SIG-M5 (cell line): ENCODE measurements at regions not wholly inside any gene's neighbourhood (a gene's known extent, or its start where the extent isn't known, plus 50 kb on each side); places are given as distances from the start of the nearest gene placed in this dataset.

Source experiments
- DNase-seq: peaks from one replicate; lab custom pipeline; 2025; lab: John Stamatoyannopoulos, UW

DNA sequence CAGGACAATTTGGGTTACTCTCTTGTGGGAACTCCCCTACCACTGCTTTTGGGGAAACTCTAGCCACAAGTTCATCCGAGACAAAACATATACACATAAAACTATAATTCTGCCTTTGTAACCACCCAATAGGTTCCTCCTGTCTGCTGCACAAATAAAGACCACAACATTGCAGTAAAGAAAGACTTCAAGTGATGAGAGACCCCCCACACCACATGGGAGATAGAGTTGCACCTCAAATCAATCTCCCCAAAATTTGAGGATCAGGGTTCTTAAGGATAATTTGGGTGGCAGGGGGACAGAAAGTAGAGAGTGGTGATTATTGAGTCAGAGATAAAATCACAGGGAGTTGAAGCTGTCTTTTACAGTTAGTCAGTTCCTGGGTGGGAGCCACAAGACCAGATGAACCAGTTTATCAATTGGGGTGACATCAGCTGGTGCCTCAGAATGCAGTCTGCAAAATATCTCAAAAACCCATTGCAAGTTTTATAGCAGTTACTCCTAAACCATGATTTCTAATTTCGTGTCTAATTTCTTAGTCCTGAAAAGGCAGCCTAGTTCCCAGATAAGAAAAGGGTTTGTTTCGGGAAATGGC lies 1348.5 kb downstream of the PCDH9 start:
- no peak for DNase-seq

DNA sequence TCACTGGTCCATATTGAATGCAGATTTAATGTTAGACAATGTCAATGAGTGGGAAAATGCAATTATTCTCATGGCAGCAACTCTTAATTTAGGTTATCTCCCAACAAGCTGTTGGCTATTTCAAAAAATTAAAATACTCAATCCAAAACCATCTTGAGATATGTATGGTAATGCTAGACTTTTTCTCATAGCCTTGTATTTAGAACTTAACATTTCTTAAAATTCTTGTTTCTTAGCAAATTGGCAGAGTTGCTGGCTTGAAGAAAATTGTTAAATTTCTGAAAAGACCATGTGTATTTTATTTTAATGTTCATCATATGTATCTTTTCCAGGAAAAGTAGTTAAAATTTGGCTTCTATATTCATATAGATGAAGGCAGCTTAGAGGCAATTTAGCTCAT lies 1355.1 kb downstream of the PCDH9 start:
- DNase-seq: no peak

DNA sequence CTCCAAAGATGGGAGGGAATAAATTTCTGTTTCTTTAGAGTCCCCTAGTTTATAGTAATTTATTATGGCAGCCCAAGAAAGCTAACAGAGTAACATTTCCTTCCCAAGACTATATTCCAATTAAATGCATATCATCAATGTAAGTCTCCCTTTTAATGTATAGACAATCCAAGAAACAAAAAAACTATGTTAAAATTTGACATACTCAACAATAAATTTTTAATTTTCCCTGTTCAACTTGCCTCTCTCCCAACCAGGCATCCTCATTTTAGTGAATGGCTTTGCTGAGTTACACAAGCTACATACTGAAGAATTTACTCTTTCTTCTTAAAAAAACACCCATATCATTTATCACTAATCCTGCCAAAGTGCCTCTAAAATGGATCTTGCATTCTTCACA lies 1357.7 kb downstream of the PCDH9 start:
- no peak for DNase-seq

DNA sequence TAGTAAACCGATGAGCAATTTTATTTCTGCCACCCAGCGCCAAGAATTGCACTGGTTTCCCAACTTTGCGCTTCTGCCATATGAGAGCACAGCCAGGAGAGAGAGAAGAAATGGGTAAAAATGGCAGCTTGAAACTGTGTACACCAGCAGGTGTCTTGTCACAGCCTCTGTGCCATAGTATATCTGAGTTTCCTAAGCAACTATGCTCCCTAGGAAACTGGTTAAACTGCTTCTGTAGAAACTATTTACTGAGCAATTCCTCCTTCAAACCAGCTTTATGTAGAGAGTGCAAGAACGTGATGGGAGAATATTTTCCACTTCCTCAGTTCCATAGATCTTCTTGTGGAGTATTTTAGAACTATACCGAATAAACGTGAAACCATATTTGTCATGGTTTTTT lies 1361.3 kb downstream of the PCDH9 start:
- DNase-seq: no peak

DNA sequence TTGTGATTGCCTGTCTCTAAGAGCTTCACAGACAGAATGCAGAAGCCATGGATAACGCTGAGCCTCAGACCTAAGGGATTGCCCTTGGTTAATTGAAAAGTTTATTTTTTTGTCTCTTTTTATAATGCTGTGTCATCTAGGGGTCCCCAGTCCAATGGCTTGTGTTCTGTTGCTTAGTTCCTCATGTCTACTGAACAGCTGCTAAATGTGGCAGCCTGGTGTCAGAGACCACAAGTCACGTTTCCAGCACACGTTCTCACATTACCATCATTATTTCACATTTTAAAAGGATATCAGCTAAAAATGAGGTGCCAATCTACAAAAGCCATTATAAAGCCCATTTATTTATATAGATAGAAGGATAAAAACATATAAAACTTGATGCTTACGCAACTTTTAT lies 1362.0 kb downstream of the PCDH9 start:
- no peak for DNase-seq

DNA sequence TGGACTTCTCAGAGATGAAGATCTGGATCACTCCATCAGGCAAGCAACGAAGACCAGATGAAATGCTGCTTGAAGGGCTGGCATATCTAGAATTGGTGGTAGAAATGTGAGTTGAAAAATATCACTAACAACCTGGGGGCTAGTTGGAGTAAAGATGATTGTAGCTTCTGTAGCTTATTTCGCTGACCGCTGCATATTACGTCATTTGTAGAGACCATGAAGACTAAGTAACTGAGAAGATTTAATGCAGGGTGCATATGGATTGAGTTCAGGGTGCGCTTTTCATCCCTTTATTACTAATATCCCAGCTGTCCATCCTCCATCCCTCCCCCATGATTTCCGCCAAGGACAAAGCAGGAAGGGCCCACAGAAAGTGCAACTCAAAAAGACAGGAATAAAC lies 1364.0 kb downstream of the PCDH9 start:
- DNase-seq: no peak

DNA sequence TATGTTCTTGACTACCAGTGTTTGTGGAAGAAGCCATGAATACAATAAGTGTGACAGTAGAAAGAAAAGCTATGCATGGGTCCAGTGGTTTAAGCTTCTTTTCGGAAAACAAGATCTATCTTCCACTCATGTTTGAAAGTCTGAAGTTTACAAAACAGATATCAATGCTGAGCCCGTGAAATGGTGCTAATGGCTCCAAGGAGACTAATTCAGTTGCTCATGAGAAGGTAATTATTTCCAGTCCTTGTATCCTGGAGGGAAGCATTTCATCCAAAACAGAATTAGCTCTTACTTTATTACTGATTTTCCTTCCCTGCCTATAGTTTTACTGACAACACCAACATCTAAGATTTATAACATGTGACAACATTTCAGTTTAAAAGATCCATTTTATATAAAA lies 1364.9 kb downstream of the PCDH9 start:
- DNase-seq: no peak

DNA sequence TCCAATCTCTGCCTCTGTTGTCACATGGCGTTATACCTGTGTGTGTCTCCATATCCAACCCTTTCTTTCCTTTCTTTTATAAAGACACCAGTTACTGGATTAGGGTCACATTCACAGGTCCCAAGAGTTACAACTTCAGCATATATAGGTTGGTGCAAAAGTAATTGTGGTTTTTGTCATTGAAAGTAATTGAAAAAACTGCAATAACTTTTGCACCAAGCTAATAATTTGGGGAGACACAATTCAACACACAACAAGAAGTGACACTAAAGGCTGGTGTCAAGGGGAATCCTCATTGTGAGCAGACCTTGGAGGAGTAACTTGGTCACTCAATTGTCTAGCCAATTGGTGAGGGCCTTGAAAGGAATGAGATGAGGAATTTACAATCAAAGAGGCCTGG lies 1366.1 kb downstream of the PCDH9 start:
- DNase-seq: no peak

DNA sequence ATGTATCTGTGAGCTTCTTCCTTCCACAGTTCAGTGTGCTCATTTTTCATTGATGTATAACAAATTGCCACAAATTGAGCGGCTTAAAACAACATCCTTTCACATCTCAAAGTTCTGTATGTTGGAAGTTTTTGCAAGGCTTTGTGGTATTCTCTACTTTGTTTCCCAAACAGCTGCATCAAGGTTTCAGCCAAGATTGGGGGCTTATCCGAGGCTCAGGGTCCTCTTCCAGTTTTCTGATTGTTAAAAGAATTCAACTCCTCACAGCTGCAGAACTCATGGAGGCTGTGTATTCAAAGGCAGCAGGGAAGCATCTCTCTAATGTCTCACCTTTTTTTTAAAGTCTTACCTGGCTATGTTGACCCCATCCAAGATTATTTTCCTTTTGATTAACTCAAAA lies 1369.8 kb downstream of the PCDH9 start:
- no peak for DNase-seq

DNA sequence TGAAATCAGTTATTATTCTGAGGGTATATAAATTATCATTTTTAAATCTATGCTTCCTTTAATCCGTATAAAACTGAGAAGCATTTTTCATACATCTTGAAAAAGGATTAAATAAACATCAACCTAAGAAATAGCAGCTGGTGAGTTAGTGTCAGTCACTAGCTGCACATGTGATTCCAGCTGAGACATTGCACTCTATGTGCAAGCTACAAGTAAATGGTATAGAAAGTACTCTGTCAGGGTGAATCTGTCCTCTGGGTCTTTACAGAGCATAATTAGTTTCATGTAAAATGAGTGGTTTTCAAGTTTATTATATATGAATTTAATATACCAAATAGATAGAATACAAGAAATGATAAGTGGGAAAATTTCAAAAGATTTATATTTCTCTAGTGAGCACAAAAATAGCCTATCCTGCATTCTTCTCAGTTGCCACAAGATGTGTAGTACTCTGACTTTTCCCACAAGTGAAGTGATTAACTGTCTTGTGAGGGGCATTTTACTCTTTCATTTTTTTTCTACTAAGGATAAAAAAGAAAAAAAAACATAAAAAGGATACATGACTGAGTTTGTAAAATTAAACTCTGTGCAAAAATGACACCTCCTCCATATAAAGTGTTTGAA lies 1372.1 kb downstream of the PCDH9 start:
- no peak for DNase-seq

DNA sequence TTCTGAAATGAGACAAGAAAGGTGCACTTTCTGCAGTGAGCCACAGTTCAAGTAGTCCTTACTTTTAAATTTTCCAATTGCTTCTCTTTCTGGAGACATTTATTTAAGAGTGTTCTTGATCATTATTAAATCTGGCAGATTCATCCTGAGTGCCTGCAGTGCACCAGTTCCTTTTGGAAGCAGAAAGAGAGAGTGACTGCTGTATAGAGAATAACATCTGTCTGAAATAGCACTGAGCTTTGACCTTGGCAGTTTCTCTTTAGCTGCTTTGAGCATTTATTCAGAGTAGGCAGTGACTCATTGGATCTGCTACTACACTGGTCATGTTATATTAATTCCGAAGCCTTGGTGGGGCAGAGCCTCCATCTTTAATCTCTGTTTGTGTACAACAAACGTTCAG lies 1373.7 kb downstream of the PCDH9 start:
- DNase-seq: no peak

DNA sequence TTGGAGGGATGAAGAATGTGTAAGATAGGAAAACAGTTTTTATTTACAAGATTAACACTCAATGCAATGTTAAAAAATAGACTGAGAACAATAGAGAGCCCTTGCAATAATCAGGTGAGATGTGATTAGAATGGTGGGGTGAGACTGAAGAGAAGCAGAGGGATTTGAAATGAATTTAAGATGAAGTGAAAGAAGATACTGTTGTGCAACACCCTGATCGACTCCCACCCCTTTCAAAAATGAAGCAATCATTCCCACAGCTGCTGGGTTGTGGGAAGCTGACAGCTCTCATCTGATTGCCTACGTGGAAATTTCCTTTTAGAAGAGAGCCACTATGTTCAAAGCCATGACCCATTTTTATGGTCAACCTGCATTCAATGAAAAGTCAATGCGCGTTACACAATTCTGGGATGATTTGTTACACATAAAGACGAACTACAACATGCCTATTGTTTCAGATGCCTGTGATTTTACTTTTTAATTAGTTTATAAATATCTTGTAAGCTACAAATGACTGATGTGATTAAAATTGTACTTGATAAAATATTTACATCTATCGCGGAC lies 1374.8 kb downstream of the PCDH9 start:
- DNase-seq: no peak

DNA sequence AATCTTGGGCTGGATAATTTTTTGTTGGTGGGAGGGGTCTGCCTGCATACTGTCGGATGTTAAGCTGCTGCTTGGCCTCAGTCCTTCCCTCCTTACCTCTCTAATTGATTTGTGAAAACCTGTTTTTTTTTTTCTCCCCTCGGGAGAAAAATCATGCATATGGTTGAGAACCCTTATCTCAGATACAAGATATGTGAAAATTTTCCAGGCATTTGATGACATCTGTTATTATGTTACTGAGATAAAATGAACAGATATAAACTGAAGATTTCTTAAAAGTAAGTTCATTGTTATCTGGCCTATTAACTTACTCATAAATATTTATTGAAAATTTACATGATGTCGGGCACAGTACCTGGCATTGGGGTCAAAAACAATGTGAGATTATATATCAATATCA lies 1375.7 kb downstream of the PCDH9 start:
- no peak for DNase-seq

DNA sequence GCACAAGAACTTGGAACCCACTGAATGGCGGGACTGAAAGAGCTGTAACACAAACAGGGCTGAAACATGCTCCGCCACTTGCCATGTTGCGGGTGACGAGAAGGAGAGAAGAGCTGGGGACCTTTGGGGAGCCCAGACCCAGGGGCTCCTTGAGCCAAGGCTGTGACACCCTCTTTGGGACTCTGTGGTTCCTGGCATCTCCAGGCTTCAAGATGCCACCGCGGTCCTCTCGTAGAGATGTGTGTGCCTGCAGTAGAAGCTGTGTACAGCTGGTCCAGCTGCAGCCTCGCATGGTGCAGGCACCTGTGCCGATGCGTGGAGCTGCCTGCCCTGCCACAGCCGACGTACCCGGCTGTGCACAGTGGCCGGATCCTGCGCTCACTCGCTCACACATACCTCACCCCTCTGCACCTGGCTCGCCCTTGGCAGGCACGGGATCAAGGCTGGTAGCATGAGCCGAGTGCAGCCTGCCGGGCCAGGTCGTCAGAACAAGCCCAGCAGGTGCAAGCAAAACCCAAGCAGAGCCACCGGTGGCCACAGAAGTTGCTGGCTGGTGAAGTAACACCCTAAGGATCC lies 1385.8 kb downstream of the PCDH9 start:
- no peak for DNase-seq

DNA sequence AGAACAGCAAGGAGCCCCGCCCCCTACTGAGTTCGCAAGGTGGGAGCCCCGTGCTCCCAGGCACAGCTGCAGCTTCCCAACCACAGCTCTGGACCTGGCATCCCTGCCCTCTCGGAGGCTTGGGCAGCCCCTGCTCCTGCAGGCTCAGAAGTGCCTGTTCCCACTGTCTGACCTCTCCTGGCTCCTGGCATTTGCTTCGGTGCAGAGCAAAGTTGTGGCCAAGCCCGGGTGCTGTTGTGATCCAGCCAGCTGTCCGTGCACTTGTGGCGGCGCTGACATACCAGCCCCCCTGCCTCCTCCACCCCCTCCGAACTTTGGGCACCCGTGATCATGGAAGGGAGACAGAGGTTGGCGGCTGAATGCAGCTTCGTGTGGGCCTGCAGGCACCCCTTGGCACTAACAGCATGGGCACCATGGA lies 1386.8 kb downstream of the PCDH9 start:
- no peak for DNase-seq

DNA sequence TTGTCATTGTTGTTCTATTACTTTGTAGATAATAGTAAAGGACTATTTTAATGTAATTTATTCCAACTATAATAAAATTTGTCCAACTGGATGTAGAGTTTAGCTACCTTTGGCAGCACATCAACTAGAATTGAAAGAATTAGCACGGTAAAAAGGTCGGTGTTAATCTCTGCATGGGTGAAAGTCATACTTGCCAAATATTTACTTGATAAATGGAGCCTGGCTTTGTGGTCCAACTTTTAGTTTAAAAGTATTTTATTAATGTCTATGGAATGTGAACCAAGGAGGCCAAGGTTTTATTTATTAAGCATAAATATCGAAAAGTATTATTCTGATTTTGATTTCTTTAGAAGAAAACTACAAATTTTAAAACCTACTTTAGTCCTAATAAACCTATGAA lies 1389.0 kb downstream of the PCDH9 start:
- no peak for DNase-seq

DNA sequence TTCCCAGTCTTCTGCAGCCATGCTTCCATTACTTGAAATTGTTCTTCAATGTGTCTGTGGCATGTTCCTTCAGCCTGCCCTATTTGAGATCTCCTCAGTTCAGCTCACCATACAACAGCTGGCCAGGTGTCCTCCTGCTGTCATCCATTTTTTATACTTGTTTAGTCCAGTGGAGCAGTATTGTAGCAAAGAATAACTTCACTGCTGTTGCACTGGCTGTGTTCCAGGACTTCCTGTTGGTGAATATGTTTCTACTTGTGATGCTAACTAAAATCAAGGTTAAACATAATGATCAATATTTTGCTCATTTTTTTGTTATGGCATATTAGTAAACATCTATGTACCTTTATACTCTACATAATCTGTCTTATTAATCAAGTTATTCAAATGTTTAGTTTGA lies 1394.1 kb downstream of the PCDH9 start:
- no peak for DNase-seq

DNA sequence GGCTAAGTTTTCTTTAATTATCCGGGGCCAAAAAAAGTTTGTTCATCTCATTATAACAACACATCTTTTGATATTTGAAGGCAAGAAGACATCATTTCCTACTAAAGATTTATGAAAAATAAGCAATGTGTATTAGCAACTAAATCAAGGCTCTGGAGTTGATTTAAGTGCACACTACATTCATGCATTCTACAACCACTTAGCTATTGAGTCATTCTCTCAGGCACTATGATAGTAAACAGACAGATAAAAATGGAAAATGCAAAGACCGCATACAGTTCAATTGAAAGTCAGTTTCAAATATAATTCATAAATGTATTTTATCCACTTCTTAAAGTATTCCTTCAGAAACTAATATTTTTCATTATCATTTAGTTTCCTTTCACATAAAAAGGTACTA lies 1395.2 kb downstream of the PCDH9 start:
- DNase-seq: no peak

DNA sequence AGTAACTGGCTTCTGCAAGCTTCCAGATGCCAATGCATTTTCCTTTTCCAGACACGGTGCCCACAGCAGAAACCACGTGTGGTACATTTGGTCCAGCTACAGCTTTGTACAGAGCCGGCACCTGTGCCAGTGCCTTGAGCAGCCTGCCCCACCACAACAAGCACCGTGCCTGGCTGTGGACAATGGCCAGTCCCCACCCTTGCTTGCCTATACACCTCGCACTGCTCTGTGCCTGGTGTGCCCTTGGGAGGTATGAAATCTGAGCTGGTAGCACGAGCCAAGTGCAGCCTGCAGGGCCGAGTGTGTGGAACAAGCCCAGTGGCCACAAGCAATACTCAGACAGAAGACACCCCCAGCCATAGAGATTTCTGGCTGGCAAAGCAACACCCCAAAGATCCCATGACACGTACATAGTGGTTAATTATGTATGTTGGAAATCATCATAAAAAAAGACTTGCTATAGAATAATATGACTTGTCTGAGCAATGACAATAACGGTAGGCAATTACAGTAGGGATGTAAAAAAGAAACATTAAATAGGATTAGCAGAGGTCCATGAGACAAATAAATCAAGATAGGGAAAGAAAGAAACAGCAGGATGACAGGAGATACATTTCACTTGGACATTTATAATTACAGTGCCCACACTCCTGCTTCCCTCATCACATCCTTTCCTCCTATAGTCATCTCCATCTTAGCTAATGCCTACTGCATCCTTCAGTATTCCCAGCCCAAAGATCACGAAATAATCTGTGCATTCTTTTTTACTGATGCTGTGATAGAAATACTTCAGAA lies 1399.5 kb downstream of the PCDH9 start:
- DNase-seq: no peak

DNA sequence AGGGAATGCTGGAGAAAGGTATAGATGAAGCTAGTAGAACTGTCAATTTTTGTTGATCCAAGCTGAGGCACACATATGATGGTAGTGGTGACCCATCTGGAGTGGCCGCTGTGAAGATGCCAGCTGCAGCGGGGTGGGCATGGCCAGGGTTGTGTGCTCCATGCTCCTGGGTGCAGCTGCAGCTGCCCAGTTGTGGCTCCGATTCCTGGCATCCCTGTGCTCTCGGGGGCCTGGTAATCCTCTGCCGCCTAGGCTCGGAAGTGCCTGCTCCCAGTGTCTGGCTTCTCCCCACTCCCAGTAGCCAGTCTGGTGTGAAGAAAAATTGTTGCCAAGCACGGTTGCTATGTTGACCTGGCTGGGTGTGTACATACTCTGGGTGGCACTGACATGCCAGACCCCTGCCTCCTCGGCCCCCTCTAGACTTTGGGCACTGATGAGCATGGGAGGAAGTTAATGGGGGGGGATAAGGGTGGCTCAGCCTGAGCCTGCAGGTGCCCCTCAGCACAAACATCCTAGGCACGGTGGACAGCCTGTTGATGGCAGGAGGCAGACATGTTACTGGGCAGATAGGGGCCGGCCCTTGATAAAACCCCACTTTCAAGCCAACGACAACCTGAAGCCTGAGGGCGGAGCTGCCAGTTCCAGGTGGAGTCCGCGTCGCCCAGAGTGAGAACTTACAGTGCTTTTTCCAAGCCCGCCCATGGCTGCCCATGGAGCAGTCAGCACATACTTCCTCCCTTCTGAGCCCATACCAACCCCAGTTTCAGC lies 1400.7 kb downstream of the PCDH9 start:
- no peak for DNase-seq

DNA sequence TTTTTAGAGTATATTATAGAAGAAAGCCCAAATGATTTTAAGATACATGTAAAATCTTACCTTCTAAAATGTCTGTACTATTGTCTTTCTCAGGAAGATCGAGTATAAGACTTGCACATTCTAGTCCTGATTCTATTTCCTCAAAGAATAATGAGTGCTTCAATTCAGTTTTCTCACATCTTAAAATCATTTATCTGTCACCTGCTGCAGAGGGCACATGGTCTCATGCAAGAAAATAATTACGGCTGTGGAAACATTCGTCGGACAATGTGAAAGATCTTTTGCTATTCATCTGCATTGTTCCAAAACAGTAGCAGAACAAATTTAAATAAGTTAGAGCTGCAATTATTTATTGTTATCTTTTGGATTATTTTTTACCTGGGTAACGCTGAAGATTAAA lies 1403.5 kb downstream of the PCDH9 start:
- no peak for DNase-seq

DNA sequence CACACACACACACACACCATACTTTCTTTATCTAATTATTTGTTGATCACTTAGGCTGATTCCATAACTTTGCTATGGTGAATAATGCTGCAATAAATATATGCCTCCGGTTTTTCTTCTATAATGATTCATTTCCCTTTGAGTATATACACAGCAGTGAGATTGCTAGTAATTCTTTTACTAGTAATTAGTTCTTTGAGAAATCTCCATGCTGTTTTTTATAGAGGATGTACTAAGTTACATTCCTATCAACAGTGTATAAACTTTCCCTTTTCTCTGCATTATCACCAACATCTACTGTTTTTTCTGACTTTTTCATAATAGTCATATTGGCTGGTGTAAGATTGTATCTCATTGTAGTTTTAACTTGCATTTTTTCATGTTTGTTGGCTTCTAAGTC lies 1405.1 kb downstream of the PCDH9 start:
- no peak for DNase-seq
